SJCRH30 (cell line): ENCODE measurements at regions not wholly inside any gene's neighbourhood (a gene's known extent, or its start where the extent isn't known, plus 50 kb on each side); places are given as distances from the start of the nearest gene placed in this dataset.
"Not testable (repeated sequence)": the region's sequence is repeated elsewhere in the genome, so short reads cannot be mapped to it uniquely, and the experiment has no call there.

ENCODE experiments used
- DNase-seq, 2 experiments: peaks; one replicate each; pipeline ENCODE4 v3.0.0-alpha.2; 2015 to 2020
- H3K27ac ChIP-seq: fragments of 250-450 bp; sonication (Bioruptor Pico); 2 replicates; pipeline ENCODE4 v1.5.1; 2020; ENCODE audit warnings: mild to moderate bottlenecking, moderate library complexity
- H3K27me3 ChIP-seq: fragments of 250-450 bp; sonication (Bioruptor Pico); 2 replicates; pipeline ENCODE4 v1.5.1; 2020; ENCODE audit warnings: mild to moderate bottlenecking, moderate library complexity
- H3K36me3 ChIP-seq: fragments of 250-450 bp; sonication (Bioruptor Pico); 2 replicates; pipeline ENCODE4 v1.5.1; 2020; ENCODE audit warnings: mild to moderate bottlenecking, moderate library complexity
- H3K4me1 ChIP-seq: fragments of 250-450 bp; sonication (Bioruptor Pico); 2 replicates; pipeline ENCODE4 v1.5.1; 2020; ENCODE audit warnings: mild to moderate bottlenecking, moderate library complexity
- H3K4me3 ChIP-seq: fragments of 250-450 bp; sonication (Bioruptor Pico); 2 replicates; pipeline ENCODE4 v1.5.1; 2020; ENCODE audit warnings: mild to moderate bottlenecking, moderate library complexity
- H3K9me3 ChIP-seq: fragments of 250-450 bp; sonication (Bioruptor Pico); replicated peaks from 2 replicates; pipeline ENCODE4 v1.5.1; 2020; ENCODE audit warnings: mild to moderate bottlenecking, moderate library complexity

DNA sequence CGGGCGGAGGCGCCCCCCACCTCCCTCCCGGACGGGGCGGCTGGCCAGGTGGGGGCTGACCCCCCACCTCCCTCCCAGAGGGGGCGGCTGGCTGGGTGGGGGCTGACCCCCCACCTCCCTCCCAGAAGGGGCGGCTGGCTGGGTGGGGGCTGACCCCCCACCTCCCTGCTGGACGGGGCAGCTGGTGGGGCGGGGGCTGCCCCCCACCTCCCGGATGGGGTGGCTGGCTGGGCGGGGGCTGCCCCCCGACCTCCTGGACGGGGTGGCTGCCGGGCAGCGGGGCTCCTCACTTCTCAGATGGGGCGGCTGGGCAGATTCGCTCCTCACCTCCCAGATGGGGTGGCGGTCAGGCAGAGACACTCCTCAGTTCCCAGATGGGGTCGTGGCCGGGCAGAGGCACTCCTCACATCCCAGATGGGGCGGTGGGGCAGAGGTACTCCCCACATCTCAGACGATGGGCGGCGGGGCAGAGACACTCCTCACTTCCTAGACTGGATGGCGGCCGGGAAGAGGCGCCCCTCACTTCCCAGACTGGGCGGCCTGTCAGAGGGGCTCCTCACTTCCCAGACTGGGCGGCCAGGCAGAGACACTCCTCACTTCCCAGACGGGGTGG is 178.1 kb upstream of the CLINT1 start:
- not testable (repeated sequence) for H3K27me3 ChIP-seq, H3K4me3 ChIP-seq, DNase-seq, H3K36me3 ChIP-seq, H3K9me3 ChIP-seq, H3K4me1 ChIP-seq, H3K27ac ChIP-seq

DNA sequence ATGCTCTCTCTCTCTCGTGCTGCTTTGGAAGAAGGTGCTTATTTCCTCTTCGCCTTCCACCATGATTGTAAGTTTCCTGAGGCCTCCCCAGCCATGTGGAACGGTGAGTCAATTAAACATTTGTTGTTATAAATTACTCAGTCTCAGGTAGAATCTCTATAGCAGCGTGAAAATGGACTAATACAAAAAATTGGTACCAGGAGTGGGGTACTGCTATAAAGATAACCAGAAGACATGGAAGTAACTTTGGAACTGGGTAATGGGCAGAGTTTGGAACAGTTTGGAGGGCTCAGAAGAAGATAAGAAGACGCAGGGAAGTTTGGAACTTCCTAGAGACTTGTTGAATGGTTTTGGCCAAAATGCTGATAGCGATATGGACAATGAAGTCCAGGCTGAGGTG is 175.6 kb upstream of the CLINT1 start:
- H3K36me3 ChIP-seq, H3K27ac ChIP-seq, H3K9me3 ChIP-seq, H3K27me3 ChIP-seq, DNase-seq, H3K4me1 ChIP-seq, H3K4me3 ChIP-seq: not testable (repeated sequence)

GRCh38 chr5:158033724-158034123 is 174.8 kb upstream of the CLINT1 start:
- H3K4me1 ChIP-seq = no peaks in the 10 kb centered on the region
- no peaks in the 10 kb centered on the region for H3K27me3 ChIP-seq
- no peak for DNase-seq
- no peaks in the 10 kb centered on the region; the same call in 1 of the 2 replicates for H3K9me3 ChIP-seq
- H3K27ac ChIP-seq = no peak overlapping the region
- no peak overlapping the region for H3K4me3 ChIP-seq
- H3K36me3 ChIP-seq = no peaks in the 10 kb centered on the region

DNA sequence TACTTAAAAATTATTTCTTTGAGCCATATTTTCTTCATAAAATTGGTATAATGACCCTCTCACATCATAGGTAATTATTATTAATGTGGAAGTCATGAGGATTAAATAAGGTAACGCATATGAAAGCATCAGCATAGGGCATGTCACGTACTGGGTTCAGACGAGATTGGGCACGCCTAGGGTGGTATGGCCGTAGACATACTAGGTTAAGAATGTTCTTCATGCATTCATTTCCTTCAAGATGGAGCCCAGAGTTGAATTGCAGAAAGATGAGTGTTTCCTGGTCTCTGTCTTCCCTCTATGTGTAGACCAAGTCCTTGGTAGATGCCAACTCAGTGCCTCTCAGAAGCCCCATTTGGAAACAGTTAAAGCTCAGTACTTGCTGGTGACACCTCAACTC is 174.1 kb upstream of the CLINT1 start:
- Histone ChIP-seq H3K27me3 (no peaks in the 10 kb centered on the region), H3K4me3 (no peak overlapping the region), H3K27ac (no peak overlapping the region), H3K9me3 (no peaks in the 10 kb centered on the region; the same call in 1 of the 2 replicates), H3K4me1 (no peaks in the 10 kb centered on the region), H3K36me3 (no peaks in the 10 kb centered on the region)
- no peak for DNase-seq

GRCh38 chr5:158032246-158032645 is 173.3 kb upstream of the CLINT1 start:
- Histone ChIP-seq H3K27me3 (no peaks in the 10 kb centered on the region), H3K36me3 (no peaks in the 10 kb centered on the region), H3K9me3 (no peaks in the 10 kb centered on the region; the same call in 1 of the 2 replicates), H3K4me1 (no peaks in the 10 kb centered on the region), H3K4me3 (no peak overlapping the region), H3K27ac (no peak overlapping the region)
- DNase-seq = no peak

DNA sequence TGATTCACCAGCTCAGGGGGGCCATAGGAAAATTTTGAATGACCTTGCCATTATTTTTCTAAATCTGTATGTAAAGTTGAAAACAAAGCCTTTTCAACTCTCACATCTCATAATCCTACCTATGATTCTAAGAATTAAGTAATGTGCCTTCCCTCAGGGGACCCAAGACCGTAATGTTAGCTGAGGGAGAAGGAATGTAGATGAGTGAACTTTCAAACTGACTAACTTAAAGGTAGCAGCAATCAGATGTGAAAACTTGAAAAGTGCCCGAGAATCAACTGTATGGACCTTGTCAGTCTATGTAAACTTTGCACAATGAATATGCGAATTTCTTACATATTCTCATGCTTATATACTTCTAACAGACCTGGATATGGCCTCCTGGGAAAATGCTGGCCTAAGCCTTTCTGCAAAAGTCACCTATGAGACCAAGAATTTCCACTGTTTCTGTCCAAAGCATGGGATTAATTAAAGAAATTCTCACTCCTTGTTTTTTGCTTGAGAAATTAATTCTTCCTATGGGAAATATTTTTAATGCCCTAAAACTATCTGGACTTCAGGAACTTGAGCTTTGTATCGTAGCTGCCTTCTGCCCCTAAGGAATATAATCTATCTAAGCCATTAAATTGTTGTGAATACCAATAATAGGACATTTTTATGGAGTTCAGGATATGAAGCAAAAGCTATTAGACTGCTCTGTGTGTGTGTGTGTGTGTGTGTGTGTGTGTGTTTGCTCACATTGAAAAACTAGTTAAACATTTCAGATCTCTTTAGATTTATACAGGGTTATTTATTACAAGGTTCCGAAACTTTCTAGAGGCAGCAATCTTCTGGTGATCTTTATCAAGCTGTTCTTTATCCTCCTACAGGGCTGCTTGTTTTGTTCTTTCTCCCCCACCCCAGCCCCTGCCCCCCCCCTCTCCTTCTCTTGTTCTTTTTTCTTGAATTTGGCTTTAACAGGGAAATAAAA is 169.1 kb upstream of the CLINT1 start:
- Histone ChIP-seq H3K4me1 (no peaks in the 10 kb centered on the region), H3K36me3 (no peaks in the 10 kb centered on the region), H3K4me3 (no peak overlapping the region), H3K9me3 (no peaks in the 10 kb centered on the region), H3K27ac (no peak overlapping the region), H3K27me3 (no peaks in the 10 kb centered on the region)
- no peak for DNase-seq

DNA sequence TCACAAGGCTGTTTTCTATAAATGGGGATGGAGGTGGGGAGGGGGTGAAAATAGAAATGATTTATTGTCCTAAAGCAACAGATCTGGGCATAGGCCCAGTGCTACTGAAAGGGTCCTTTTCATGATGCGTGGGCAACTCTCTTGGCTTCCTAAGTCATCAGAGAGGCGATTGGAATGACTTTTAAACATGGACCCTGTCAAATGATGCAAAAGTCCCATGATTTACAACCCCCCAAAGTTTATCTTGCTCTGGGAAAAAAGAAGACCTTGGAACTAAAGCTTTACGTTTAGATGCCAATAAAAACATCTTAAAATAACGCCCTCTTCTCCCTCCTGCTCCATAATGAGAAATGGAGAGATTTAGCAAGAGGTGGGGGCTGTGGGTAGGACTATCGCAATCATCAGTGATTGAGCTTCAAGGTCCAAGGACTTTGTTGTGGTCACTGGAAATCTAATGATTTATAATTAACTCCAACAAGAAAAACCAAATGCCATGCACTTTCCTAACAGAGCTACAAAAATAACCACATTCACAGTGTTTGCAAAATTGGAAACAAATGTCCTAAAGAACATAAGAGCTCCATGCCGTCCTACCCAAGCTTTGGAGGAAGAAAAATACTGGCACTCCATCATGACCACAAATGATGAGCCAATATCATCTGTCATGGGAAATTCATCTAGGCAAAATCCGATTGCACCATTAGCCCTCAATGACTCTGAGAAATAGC is 167.5 kb upstream of the CLINT1 start:
- Histone ChIP-seq H3K4me1 (no peaks in the 10 kb centered on the region), H3K36me3 (no peaks in the 10 kb centered on the region), H3K27ac (no peak overlapping the region), H3K9me3 (no peaks in the 10 kb centered on the region), H3K4me3 (no peak overlapping the region), H3K27me3 (no peaks in the 10 kb centered on the region)
- DNase-seq = no peak

DNA sequence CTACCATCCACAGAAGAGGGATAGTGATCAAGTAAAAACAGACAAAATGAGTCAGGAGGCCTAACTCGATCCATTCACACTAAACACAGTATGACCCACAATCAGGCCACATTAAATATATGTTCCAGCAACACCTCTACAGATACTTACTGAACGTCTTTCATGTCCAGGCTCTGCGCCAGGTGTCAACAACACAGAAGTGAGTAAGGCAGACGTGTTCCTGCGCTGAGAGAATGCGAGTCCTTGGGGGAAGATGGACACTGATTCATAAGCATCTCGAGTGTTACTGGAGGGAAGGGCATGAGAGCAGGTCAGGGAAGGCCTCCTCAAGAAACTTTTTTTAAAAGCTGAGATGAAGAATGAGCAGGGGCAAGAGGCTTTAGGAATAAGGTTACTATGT is 164.3 kb upstream of the CLINT1 start:
- Histone ChIP-seq H3K4me3 (no peak overlapping the region), H3K9me3 (no peaks in the 10 kb centered on the region), H3K27ac (no peak overlapping the region), H3K27me3 (no peaks in the 10 kb centered on the region), H3K4me1 (no peaks in the 10 kb centered on the region), H3K36me3 (no peaks in the 10 kb centered on the region)
- no peak for DNase-seq

- Histone ChIP-seq H3K27ac (no peak overlapping the region), H3K36me3 (no peaks in the 10 kb centered on the region), H3K27me3 (no peaks in the 10 kb centered on the region), H3K4me3 (no peak overlapping the region), H3K9me3 (no peaks in the 10 kb centered on the region), H3K4me1 (no peaks in the 10 kb centered on the region)
- DNase-seq = no peak
Observed at GRCh38 chr5:158022837-158023236, 163.9 kb upstream of the CLINT1 start.

DNA sequence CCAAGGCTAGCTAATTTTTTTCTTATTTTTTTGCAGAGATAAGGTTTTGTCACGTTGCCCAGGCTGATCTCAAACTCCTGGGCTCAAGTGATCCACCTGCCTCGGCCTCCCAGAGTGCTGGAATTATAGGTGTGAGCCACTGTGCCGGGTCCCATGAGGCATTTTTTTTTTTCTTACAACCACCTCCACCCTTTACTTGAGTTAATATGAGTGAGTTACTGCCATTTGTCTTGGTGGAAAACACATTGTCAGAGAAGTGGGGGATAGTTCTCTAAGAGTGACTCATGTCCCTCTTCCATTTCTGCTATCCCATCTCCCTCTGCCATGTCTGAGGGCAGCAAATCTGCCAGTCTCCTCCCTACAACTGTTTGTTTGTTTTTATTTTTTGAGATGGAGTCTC is 163.4 kb upstream of the CLINT1 start:
- Histone ChIP-seq H3K36me3 (no peaks in the 10 kb centered on the region), H3K4me1 (no peaks in the 10 kb centered on the region), H3K27ac (no peak overlapping the region), H3K9me3 (no peaks in the 10 kb centered on the region), H3K4me3 (no peak overlapping the region), H3K27me3 (no peaks in the 10 kb centered on the region)
- DNase-seq = no peak

GRCh38 chr5:158020555-158021418 is 161.8 kb upstream of the CLINT1 start:
- no peak overlapping the region for H3K27ac ChIP-seq
- DNase-seq = no peak
- no peaks in the 10 kb centered on the region for H3K4me1 ChIP-seq
- H3K36me3 ChIP-seq = no peaks in the 10 kb centered on the region
- H3K27me3 ChIP-seq = no peaks in the 10 kb centered on the region
- no peaks in the 10 kb centered on the region for H3K9me3 ChIP-seq
- H3K4me3 ChIP-seq = no peak overlapping the region

DNA sequence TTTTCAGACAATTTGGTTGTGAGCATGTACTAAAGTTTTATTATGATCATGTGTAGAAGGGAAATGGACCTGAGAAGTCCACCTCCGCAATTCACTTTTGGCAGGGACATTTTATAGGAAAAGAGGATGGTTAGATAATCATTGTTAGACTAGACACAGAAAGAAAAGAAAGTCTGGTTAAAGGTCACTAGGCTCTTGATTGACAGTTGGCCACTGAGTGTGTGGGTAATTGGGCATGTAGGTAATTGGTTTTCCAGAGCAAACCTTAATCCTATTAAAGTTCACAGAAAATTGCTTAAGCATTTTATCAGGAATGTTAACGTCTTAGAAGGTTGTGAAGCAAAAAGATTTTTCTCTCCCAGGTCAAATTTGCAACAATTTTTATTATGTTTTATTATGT is 158.5 kb upstream of the CLINT1 start:
- no peaks in the 10 kb centered on the region for H3K9me3 ChIP-seq
- H3K27me3 ChIP-seq = no peaks in the 10 kb centered on the region
- no peaks in the 10 kb centered on the region for H3K36me3 ChIP-seq
- no peaks in the 10 kb centered on the region for H3K4me1 ChIP-seq
- no peak overlapping the region for H3K4me3 ChIP-seq
- no peak overlapping the region for H3K27ac ChIP-seq
- no peak for DNase-seq

DNA sequence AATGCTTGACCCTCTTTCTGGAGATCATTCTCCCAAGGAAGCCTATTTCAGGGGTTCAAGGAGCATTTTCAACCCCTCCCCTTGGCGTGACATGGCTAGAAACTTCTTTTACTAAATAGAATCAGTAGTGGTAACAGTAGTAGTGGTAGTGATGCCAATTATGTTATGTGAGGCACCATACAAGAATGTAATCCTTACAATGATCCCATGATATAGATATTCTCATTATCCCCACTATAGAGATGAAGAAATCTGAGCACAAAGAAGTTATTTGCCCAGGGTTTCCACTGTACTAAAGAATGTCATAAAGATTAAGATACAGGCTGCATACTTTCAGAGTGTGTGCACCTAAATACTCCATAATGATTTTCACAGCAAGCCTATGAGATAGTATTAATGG is 155.4 kb upstream of the CLINT1 start:
- Histone ChIP-seq H3K36me3 (no peaks in the 10 kb centered on the region), H3K27ac (no peak overlapping the region), H3K27me3 (no peaks in the 10 kb centered on the region), H3K4me3 (no peak overlapping the region), H3K9me3 (no peaks in the 10 kb centered on the region), H3K4me1 (no peaks in the 10 kb centered on the region)
- no peak for DNase-seq

GRCh38 chr5:158013939-158014338 is 155.0 kb upstream of the CLINT1 start:
- H3K4me1 ChIP-seq = no peaks in the 10 kb centered on the region
- H3K9me3 ChIP-seq = no peaks in the 10 kb centered on the region
- no peak overlapping the region for H3K4me3 ChIP-seq
- no peaks in the 10 kb centered on the region for H3K27me3 ChIP-seq
- H3K27ac ChIP-seq = no peak overlapping the region
- peak; percentile 20 to 45 for DNase-seq
- no peaks in the 10 kb centered on the region for H3K36me3 ChIP-seq
